ENCODE measurements at regions not wholly inside any gene's neighbourhood (a gene's known extent, or its start where the extent isn't known, plus 50 kb on each side); places are given as distances from the start of the nearest gene placed in this dataset.

GRCh38 chrX:115909017-115909416, 261.5 kb upstream of the AGTR2 start:
- no peak overlapping the region for H3K27ac ChIP-seq (ENCODE audit: control insufficient read depth, insufficient read depth, low read length)
- H3K4me1 ChIP-seq (ENCODE audit: control insufficient read depth, extremely low read depth, insufficient read depth, low read length) = no peaks in the 10 kb centered on the region
- peaks cover 3% of the 10 kb centered on the region for H3K9me3 ChIP-seq (ENCODE audit: control insufficient read depth, low read depth, low read length)
- H3K27me3 ChIP-seq (ENCODE audit: control insufficient read depth, extremely low read depth, insufficient read depth, low read length) = peaks cover 13% of the 10 kb centered on the region
- no peaks in the 10 kb centered on the region for H3K9me1 ChIP-seq (ENCODE audit: control insufficient read depth, extremely low read depth, insufficient read depth, low read length)
- H3K4me3 ChIP-seq (ENCODE audit: control insufficient read depth in 2 of 3, extremely low read depth in 1 of 3, insufficient read depth in 2 of 3, low read depth in 1 of 3, low read length in 3 of 3) = no peak overlapping the region
- no peak overlapping the region for H3K9ac ChIP-seq (ENCODE audit: control insufficient read depth, extremely low read depth, insufficient read depth, low read length)
- DNase-seq (ENCODE audit: low read depth, low spot score) (no peak), FAIRE-seq (no peak)
- H4K20me1 ChIP-seq (ENCODE audit: control insufficient read depth, extremely low read depth, insufficient read depth, low read length) = no peaks in the 10 kb centered on the region
- H2AFZ ChIP-seq (ENCODE audit: control insufficient read depth, low read length) = no peak overlapping the region
- peaks cover 2% of the 10 kb centered on the region for H3K79me2 ChIP-seq (ENCODE audit: control insufficient read depth, insufficient read depth, low read length)
- dilution Hi-C loops (cut with MboI; ENCODE audit: extremely low pct_ligation_motif_present, low sequenced_read_pairs) = no loop called here
- H3K36me3 ChIP-seq (ENCODE audit: control insufficient read depth in 2 of 2, extremely low read depth in 1 of 2, insufficient read depth in 2 of 2, low read length in 2 of 2) = no peaks in the 10 kb centered on the region
- no peak overlapping the region for H3K4me2 ChIP-seq (ENCODE audit: control insufficient read depth, extremely low read depth, insufficient read depth, low read depth, low read length)
- TF ChIP-seq CTCF (optimal IDR thresholded peaks at IDR 0.05 in 1 of 3, IDR thresholded peaks at IDR 0.05 in 1 of 3, conservative IDR thresholded peaks at IDR 0.05 in 1 of 3; ENCODE audit: extremely low read depth in 1 of 3, insufficient read depth in 2 of 3, low read length in 3 of 3) (no peak), EZH2 (IDR thresholded peaks at IDR 0.05; ENCODE audit: low read length) (no peak)

GRCh38 chrX:115911967-115912366, 258.6 kb upstream of the AGTR2 start:
- Histone ChIP-seq H3K4me1 (ENCODE audit: control insufficient read depth, extremely low read depth, insufficient read depth, low read length) (no peaks in the 10 kb centered on the region), H3K36me3 (ENCODE audit: control insufficient read depth in 2 of 2, extremely low read depth in 1 of 2, insufficient read depth in 2 of 2, low read length in 2 of 2) (no peaks in the 10 kb centered on the region), H3K9ac (ENCODE audit: control insufficient read depth, extremely low read depth, insufficient read depth, low read length) (no peak overlapping the region), H3K27ac (ENCODE audit: control insufficient read depth, insufficient read depth, low read length) (no peak overlapping the region), H3K27me3 (ENCODE audit: control insufficient read depth, extremely low read depth, insufficient read depth, low read length) (peaks cover 8% of the 10 kb centered on the region), H4K20me1 (ENCODE audit: control insufficient read depth, extremely low read depth, insufficient read depth, low read length) (no peaks in the 10 kb centered on the region), H3K4me3 (ENCODE audit: control insufficient read depth in 2 of 3, extremely low read depth in 1 of 3, insufficient read depth in 2 of 3, low read depth in 1 of 3, low read length in 3 of 3) (no peak overlapping the region), H2AFZ (ENCODE audit: control insufficient read depth, low read length) (no peak overlapping the region), H3K4me2 (ENCODE audit: control insufficient read depth, extremely low read depth, insufficient read depth, low read depth, low read length) (no peak overlapping the region), H3K9me1 (ENCODE audit: control insufficient read depth, extremely low read depth, insufficient read depth, low read length) (no peaks in the 10 kb centered on the region), H3K79me2 (ENCODE audit: control insufficient read depth, insufficient read depth, low read length) (peaks cover 2% of the 10 kb centered on the region), H3K9me3 (ENCODE audit: control insufficient read depth, low read depth, low read length) (peaks cover 3% of the 10 kb centered on the region)
- TF ChIP-seq EZH2 (IDR thresholded peaks at IDR 0.05; ENCODE audit: low read length) = no peak
- TF ChIP-seq CTCF (optimal IDR thresholded peaks at IDR 0.05 in 1 of 3, IDR thresholded peaks at IDR 0.05 in 1 of 3, conservative IDR thresholded peaks at IDR 0.05 in 1 of 3; ENCODE audit: extremely low read depth in 1 of 3, insufficient read depth in 2 of 3, low read length in 3 of 3) = no peak
- no peak for FAIRE-seq
- DNase-seq (ENCODE audit: low read depth, low spot score) = no peak
- dilution Hi-C loops (cut with MboI; ENCODE audit: extremely low pct_ligation_motif_present, low sequenced_read_pairs) = no loop called here
